ENCODE measurements at regions not wholly inside any gene's neighbourhood (a gene's known extent, or its start where the extent isn't known, plus 50 kb on each side); places are given as distances from the start of the nearest gene placed in this dataset.
"Not testable (repeated sequence)": the region's sequence is repeated elsewhere in the genome, so short reads cannot be mapped to it uniquely, and the experiment has no call there.

- DNase-seq: no peak
Measured at GRCh38 chr1:195909061-195909460, 699.2 kb downstream of the KCNT2 start.

- no peak for DNase-seq
Measured at GRCh38 chr1:195908121-195908520, 700.1 kb downstream of the KCNT2 start.

GRCh38 chr1:195903203-195903602 is 705.0 kb downstream of the KCNT2 start:
- no peak for DNase-seq

GRCh38 chr1:195902779-195903178 is 705.5 kb downstream of the KCNT2 start:
- no peak for DNase-seq

GRCh38 chr1:195899762-195900352 is 708.4 kb downstream of the KCNT2 start:
- no peak for DNase-seq

- no peak for DNase-seq
Measured at GRCh38 chr1:195898924-195899323, 709.3 kb downstream of the KCNT2 start.

GRCh38 chr1:195898373-195898772 is 709.9 kb downstream of the KCNT2 start:
- DNase-seq: no peak

- DNase-seq: no peak
Measured at GRCh38 chr1:195897076-195897475, 711.2 kb downstream of the KCNT2 start.

GRCh38 chr1:195894411-195894810 is 713.8 kb downstream of the KCNT2 start:
- no peak for DNase-seq

GRCh38 chr1:195886000-195886399 is 722.2 kb downstream of the KCNT2 start:
- no peak for DNase-seq

- DNase-seq: no peak
Measured at GRCh38 chr1:195878478-195878877, 729.8 kb downstream of the KCNT2 start.

GRCh38 chr1:195876792-195877191 is 731.4 kb downstream of the KCNT2 start:
- DNase-seq: no peak

GRCh38 chr1:195872376-195872775 is 735.9 kb downstream of the KCNT2 start:
- DNase-seq: no peak

GRCh38 chr1:195867638-195868037 is 740.6 kb downstream of the KCNT2 start:
- DNase-seq: no peak

GRCh38 chr1:195866781-195867222 is 741.4 kb downstream of the KCNT2 start:
- no peak for DNase-seq

GRCh38 chr1:195866091-195866780 is 742.0 kb downstream of the KCNT2 start:
- DNase-seq: no peak

- DNase-seq: no peak
Measured at GRCh38 chr1:195851804-195852203, 756.4 kb downstream of the KCNT2 start.

- no peak for DNase-seq
Measured at GRCh38 chr1:195851016-195851601, 757.1 kb downstream of the KCNT2 start.

GRCh38 chr1:195849180-195849579 is 759.1 kb downstream of the KCNT2 start:
- DNase-seq: no peak

GRCh38 chr1:195847957-195848875 is 760.0 kb downstream of the KCNT2 start:
- not testable (repeated sequence) for DNase-seq

GRCh38 chr1:195831789-195832188 is 776.5 kb downstream of the KCNT2 start:
- no peak for DNase-seq

GRCh38 chr1:195828325-195828724 is 779.9 kb downstream of the KCNT2 start:
- no peak for DNase-seq

- no peak for DNase-seq
Measured at GRCh38 chr1:195820925-195821324, 787.3 kb downstream of the KCNT2 start.
